OCI-LY7 (cell line): ENCODE measurements at regions not wholly inside any gene's neighbourhood (a gene's known extent, or its start where the extent isn't known, plus 50 kb on each side); places are given as distances from the start of the nearest gene placed in this dataset.

Source experiments
- CTCF ChIP-seq: fragments of 200-600 bp; sonication (generic); conservative IDR thresholded peaks from 2 replicates; pipeline ENCODE4 v1.5.1; 2014; ENCODE audit warnings: mild to moderate bottlenecking, antibody characterized with exemption, low read length, moderate library complexity, mixed read lengths
- EZH2phosphoT487 ChIP-seq: fragments of 200-600 bp; sonication (generic); IDR thresholded peaks from 2 replicates; pipeline ENCODE4 v1.6.1; 2018; ENCODE audit warnings: low read depth, borderline replicate concordance, mild to moderate bottlenecking, mixed run types, antibody characterized with exemption, low read length, moderate library complexity, mixed read lengths

GRCh38 chr12:130111965-130112496 is 50.2 kb upstream of the FZD10 start:
- no peak for TF ChIP-seq CTCF
- TF ChIP-seq EZH2phosphoT487 = no peak
